Spleen (tissue), 11 donors: ENCODE measurements at regions not wholly inside any gene's neighbourhood (a gene's known extent, or its start where the extent isn't known, plus 50 kb on each side); places are given as distances from the start of the nearest gene placed in this dataset.

ENCODE experiments used
- DNase-seq: peaks from one replicate; pipeline ENCODE4 v3.0.0-alpha.2; 2020
- H3K27ac ChIP-seq, 8 donors: fragments of 200-600 bp; sonication (generic) in 7 of 8; 1 replicate in 4 of 8; 2 replicates in 4 of 8; pipeline versions ENCODE4 v1.5.0 to v1.8.0; 2016 to 2021; ENCODE audit warnings: inconsistent platforms in 4 of 8, mild to moderate bottlenecking in 4 of 8, moderate library complexity in 1 of 8
- H3K27me3 ChIP-seq, 7 donors: fragments of 200-600 bp; sonication (generic) in 6 of 7; replicated peaks in 1 of 7; 1 replicate in 4 of 7; 2 replicates in 3 of 7; pipeline versions ENCODE4 v1.5.0 to v1.8.0; 2016 to 2021; ENCODE audit warnings: inconsistent platforms in 3 of 7, mild to moderate bottlenecking in 1 of 7
- H3K36me3 ChIP-seq, 6 donors: fragments of 200-600 bp; sonication (generic) in 5 of 6; 1 replicate in 4 of 6; 2 replicates in 2 of 6; pipeline versions ENCODE4 v1.5.0 to v1.8.0; 2016 to 2021; ENCODE audit warnings: inconsistent platforms in 2 of 6
- H3K4me1 ChIP-seq, 6 donors: fragments of 200-600 bp; sonication (generic) in 5 of 6; 1 replicate in 3 of 6; 2 replicates in 3 of 6; pipeline versions ENCODE4 v1.5.0 to v1.8.0; 2016 to 2021; ENCODE audit warnings: inconsistent platforms in 3 of 6
- H3K4me3 ChIP-seq, 8 donors: fragments of 200-600 bp; sonication (generic) in 7 of 8; 1 replicate in 4 of 8; 2 replicates in 4 of 8; pipeline versions ENCODE4 v1.5.0 to v1.8.0; 2016 to 2021; ENCODE audit warnings: inconsistent platforms in 4 of 8, mild to moderate bottlenecking in 4 of 8, moderate library complexity in 2 of 8
- H3K9me3 ChIP-seq, 8 donors: fragments of 200-600 bp; sonication (generic) in 7 of 8; 1 replicate in 4 of 8; 2 replicates in 4 of 8; pipeline versions ENCODE4 v1.5.0 to v1.8.0; 2016 to 2021; ENCODE audit warnings: inconsistent platforms in 4 of 8
- CTCF ChIP-seq, 11 experiments: fragments of 200-600 bp in 7 of 11; fragments of 450-650 bp in 4 of 11; sonication (generic) in 4 of 11; IDR thresholded peaks in 8 of 11; conservative IDR thresholded peaks in 3 of 11; 1 replicate in 7 of 11; 2 replicates in 4 of 11; pipeline versions ENCODE4 v1.4.0 to v1.8.0; 2016 to 2021; ENCODE audit warnings: antibody characterized with exemption in 11 of 11, inconsistent platforms in 4 of 11, mild to moderate bottlenecking in 1 of 11
- POLR2A ChIP-seq, 3 donors: fragments of 450-650 bp; IDR thresholded peaks; one replicate each; pipeline ENCODE4 v1.5.1; 2017; ENCODE audit warnings: antibody characterized with exemption in 3 of 3, mild to moderate bottlenecking in 1 of 3
- POLR2AphosphoS5 ChIP-seq, 3 donors: sonication (generic); formaldehyde crosslinking; IDR thresholded peaks; one replicate each; pipeline ENCODE4 v1.5.1; 2017; ENCODE audit warnings: antibody characterized with exemption in 3 of 3
- WGBS, 5 donors: extraction: QIAGEN DNeasy Blood & Tissue Kit in 3 of 5; methylation state at CpG; one replicate each; pipeline versions ENCODE4 v1.1.5 to v1.1.7; 2013 to 2018; 5-methylcytosine and 5-hydroxymethylcytosine counted together
- intact Hi-C: fragments of 100-400 bp; cut with DNase I; formaldehyde crosslinking; loops from one replicate; pipeline ENCODE4 v1.15.0; 2023; ENCODE audit warnings: low total_unique reads
- donor health status: healthy with polysubstance abuse.
- donor health status: DM: no; HTN: no; CAD: no; lungs with moderate emphysema.
- donor health status: DM: no; HTN: no; CAD: no.
- donor health status: Bipolar disorder and iron deficiency.
- donor health status: healthy.
- donor health status: DM: no; HTN: no; CAD: no.
- donor health status: DM: yes; HTN: yes; CAD: no.

DNA sequence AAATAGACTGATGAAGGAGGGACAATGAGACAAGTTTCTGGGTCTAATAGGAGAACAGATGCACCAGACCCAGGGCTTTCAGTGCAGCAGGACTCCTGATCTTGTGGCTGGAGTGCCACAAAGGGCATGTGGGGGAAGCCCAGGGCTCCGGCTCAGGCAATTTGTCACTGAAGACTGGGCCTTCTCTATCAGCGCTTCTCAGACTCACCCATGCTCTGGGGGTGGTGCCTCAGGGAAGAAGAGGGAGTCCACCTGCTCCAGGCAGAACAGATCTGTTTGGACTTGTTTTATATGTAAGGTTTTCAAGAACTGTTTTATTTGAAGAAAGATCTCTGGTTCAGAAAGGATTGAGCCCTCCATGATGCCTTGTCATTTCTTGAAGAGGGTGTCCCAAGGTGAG, 112.4 kb upstream of the TLE3 start:
- 79 to 89% (median 82%) methylated on average over 2 of the region's 2 CpGs for WGBS, 5 donors
- peaks cover 0 to 93% (median 10%) of the 10 kb centered on the region in 7 donors for H3K27me3 ChIP-seq
- H3K4me3 ChIP-seq, result no peak overlapping the region
- no peak for DNase-seq
- H3K36me3 ChIP-seq, result no peaks in the 10 kb centered on the region
- H3K27ac ChIP-seq, result no peak overlapping the region
- no peak for TF ChIP-seq POLR2AphosphoS5 (IDR thresholded peaks at IDR 0.05)
- TF ChIP-seq CTCF (IDR thresholded peaks at IDR 0.05 in 8 of 11, conservative IDR thresholded peaks at IDR 0.05 in 3 of 11), result no peak
- no peak for TF ChIP-seq POLR2A (IDR thresholded peaks at IDR 0.05)
- intact Hi-C loops, result no loop called here
- H3K9me3 ChIP-seq, result no peaks in the 10 kb centered on the region
- H3K4me1 ChIP-seq, result peaks cover 0 to 16% (median 10%) of the 10 kb centered on the region in 6 donors

GRCh38 chr15:70209499-70209898, 111.8 kb upstream of the TLE3 start:
- Histone ChIP-seq H3K4me3 (no peak overlapping the region), H3K27ac (no peak overlapping the region), H3K27me3 (peaks cover 0 to 91% (median 10%) of the 10 kb centered on the region in 7 donors), H3K36me3 (no peaks in the 10 kb centered on the region), H3K9me3 (no peaks in the 10 kb centered on the region), H3K4me1 (peaks cover 0 to 16% (median 10%) of the 10 kb centered on the region in 6 donors)
- 90 to 95% (median 92%) methylated on average over 5 of the region's 5 CpGs for WGBS, 5 donors
- DNase-seq, result no peak
- TF ChIP-seq CTCF (IDR thresholded peaks at IDR 0.05 in 8 of 11, conservative IDR thresholded peaks at IDR 0.05 in 3 of 11), result no peak
- no peak for TF ChIP-seq POLR2AphosphoS5 (IDR thresholded peaks at IDR 0.05)
- TF ChIP-seq POLR2A (IDR thresholded peaks at IDR 0.05), result no peak
- intact Hi-C loops, result no loop called here

DNA sequence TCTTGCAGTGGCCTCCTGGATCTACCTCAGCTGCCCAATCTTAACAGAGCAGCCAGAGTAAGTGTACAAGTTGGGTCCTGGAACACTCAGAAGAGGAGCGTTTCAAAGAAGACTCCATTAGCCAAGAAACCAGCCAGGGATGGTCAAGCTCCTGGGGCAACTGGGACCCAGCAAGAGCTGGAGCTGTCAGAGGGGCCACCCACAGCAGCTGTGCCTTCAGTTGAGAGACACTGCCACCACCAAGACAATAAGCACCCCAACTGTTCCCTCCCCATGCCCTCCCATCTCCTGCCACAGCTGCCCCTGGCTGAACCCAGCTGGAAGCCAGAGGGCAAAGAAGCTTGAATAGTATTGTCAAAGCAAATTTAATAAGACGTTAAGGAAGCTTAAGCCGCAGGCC, 110.6 kb upstream of the TLE3 start:
- H3K4me1 ChIP-seq, result peaks cover 0 to 15% (median 10%) of the 10 kb centered on the region in 6 donors
- H3K4me3 ChIP-seq, result no peak overlapping the region
- TF ChIP-seq CTCF (IDR thresholded peaks at IDR 0.05 in 8 of 11, conservative IDR thresholded peaks at IDR 0.05 in 3 of 11) (no peak), POLR2AphosphoS5 (IDR thresholded peaks at IDR 0.05) (no peak), POLR2A (IDR thresholded peaks at IDR 0.05) (no peak)
- H3K36me3 ChIP-seq, result no peaks in the 10 kb centered on the region
- H3K9me3 ChIP-seq, result no peaks in the 10 kb centered on the region
- peaks cover 0 to 85% (median 6%) of the 10 kb centered on the region in 7 donors for H3K27me3 ChIP-seq
- WGBS, 5 donors, result 82 to 94% (median 92%) methylated on average over 3 of the region's 3 CpGs
- no peak overlapping the region for H3K27ac ChIP-seq
- intact Hi-C loops, result no loop called here
- DNase-seq, result peak; percentile 38

DNA sequence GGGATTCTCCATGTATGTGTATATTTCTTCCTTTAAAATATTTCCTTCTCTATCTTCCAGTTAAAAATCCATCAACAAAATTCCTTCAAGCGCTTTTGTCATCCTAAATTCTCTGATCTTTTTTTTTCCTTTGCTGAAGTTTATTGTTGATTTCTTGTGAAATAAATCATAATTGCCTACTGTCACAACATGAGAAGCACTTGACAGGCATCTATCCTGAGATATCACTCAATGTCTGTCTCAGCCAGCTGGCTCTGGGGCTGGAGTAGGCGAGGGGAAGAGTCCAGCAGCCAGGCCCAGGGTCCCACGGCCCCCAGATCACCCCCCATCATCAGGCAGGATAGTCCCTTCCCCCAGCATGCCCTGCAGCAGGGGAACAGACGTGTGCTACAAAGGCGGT, 109.0 kb upstream of the TLE3 start:
- TF ChIP-seq POLR2A (IDR thresholded peaks at IDR 0.05), result no peak
- no peak for TF ChIP-seq CTCF (IDR thresholded peaks at IDR 0.05 in 8 of 11, conservative IDR thresholded peaks at IDR 0.05 in 3 of 11)
- no peak for TF ChIP-seq POLR2AphosphoS5 (IDR thresholded peaks at IDR 0.05)
- 69 to 80% (median 77%) methylated on average over 5 of the region's 5 CpGs for WGBS, 5 donors
- Histone ChIP-seq H3K36me3 (no peaks in the 10 kb centered on the region), H3K27me3 (peaks cover 0 to 82% (median 6%) of the 10 kb centered on the region in 7 donors), H3K27ac (no peak overlapping the region), H3K9me3 (no peaks in the 10 kb centered on the region), H3K4me3 (no peak overlapping the region), H3K4me1 (peaks cover 0 to under 1% (median 0%) of the 10 kb centered on the region in 6 donors)
- peak; percentile 16 for DNase-seq
- intact Hi-C loops, result no loop called here
